ENCODE measurements at regions not wholly inside any gene's neighbourhood (a gene's known extent, or its start where the extent isn't known, plus 50 kb on each side); places are given as distances from the start of the nearest gene placed in this dataset.

DNA sequence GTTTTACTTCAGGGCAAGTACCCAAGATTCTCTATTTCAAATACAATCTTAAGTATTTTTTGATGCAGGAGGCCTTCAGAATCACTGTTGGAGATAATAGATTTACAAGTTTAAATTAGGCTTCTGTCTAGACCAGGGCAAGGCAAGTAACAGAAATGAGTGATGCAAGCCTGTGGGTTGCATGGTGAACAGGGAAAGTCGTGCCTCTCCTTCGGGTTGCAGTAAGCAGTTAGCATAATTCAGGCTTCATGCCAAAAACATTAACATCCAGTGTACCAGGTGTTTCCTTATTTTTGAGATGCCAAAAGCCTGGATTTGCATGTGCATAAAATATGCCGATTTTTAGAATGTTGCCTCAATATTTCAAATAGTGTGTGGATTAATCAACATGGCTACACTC is 369.0 kb downstream of the CAAP1 start:
- Histone ChIP-seq H3K9me2 (ENCODE audit: insufficient read depth) (no peaks in the 10 kb centered on the region), H3K4me2 (ENCODE audit: unreplicated experiment) (no peak overlapping the region), H3K27ac (no peak overlapping the region), H3K4me3 (no peak overlapping the region), H3K79me2 (ENCODE audit: insufficient read depth) (no peaks in the 10 kb centered on the region), H4K20me1 (ENCODE audit: insufficient read depth) (no peaks in the 10 kb centered on the region), H3K4me1 (ENCODE audit: insufficient read depth) (no peaks in the 10 kb centered on the region), H3F3A (ENCODE audit: insufficient read depth) (no peaks in the 10 kb centered on the region), H3K9ac (no peak overlapping the region), H3K36me3 (ENCODE audit: low read depth) (no peaks in the 10 kb centered on the region), H2AFZ (no peak overlapping the region), H3K9me3 (ENCODE audit: low read depth) (no peaks in the 10 kb centered on the region), H3K27me3 (replicated peaks; ENCODE audit: insufficient read depth) (no peaks in the 10 kb centered on the region)
- WGBS, 2 experiments (ENCODE audit: low coverage in 1 of 2, low lambda C conversion rate in 2 of 2, missing lambda C conversion rate in 2 of 2), result 4 to 5% methylated on average over 3 of the region's 3 CpGs
- TF ChIP-seq EZH2phosphoT487 (IDR thresholded peaks at IDR 0.05; ENCODE audit: insufficient read depth, low read depth) (no peak), EZH2 (IDR thresholded peaks at IDR 0.05; ENCODE audit: insufficient read depth, poor library complexity, severe bottlenecking) (no peak)
- no peak for DNase-seq
- in situ Hi-C loops (cut with MboI), result no loop called here

DNA sequence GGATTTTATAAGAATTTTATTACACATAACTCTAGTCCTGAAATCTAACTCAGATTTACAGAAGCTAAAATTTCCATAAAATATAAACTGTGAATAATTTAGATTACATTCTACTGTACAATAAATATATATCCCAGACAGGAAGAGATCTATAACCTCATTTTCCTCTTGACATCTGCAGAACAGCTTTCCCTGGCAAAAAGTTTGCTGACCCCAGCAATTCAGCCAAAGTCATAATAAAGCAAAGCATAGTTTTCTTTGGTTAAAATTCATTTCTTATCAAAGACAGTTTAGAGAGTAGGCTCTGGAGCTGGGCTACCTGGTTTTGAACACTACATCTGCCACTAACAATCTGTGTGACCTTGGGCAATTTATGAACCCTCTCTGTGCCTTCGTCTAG is 372.5 kb downstream of the CAAP1 start:
- Histone ChIP-seq H3F3A (ENCODE audit: insufficient read depth) (no peaks in the 10 kb centered on the region), H3K9me3 (ENCODE audit: low read depth) (no peaks in the 10 kb centered on the region), H3K4me3 (no peak overlapping the region), H3K9ac (no peak overlapping the region), H3K4me1 (ENCODE audit: insufficient read depth) (no peaks in the 10 kb centered on the region), H3K79me2 (ENCODE audit: insufficient read depth) (no peaks in the 10 kb centered on the region), H2AFZ (no peak overlapping the region), H3K4me2 (ENCODE audit: unreplicated experiment) (no peak overlapping the region), H3K36me3 (ENCODE audit: low read depth) (no peaks in the 10 kb centered on the region), H3K9me2 (ENCODE audit: insufficient read depth) (no peaks in the 10 kb centered on the region), H3K27me3 (replicated peaks; ENCODE audit: insufficient read depth) (no peaks in the 10 kb centered on the region), H3K27ac (no peak overlapping the region), H4K20me1 (ENCODE audit: insufficient read depth) (no peaks in the 10 kb centered on the region)
- in situ Hi-C loops (cut with MboI), result no loop called here
- no peak for DNase-seq
- WGBS, 2 experiments (ENCODE audit: low coverage in 1 of 2, low lambda C conversion rate in 2 of 2, missing lambda C conversion rate in 2 of 2), result 5 to 12% methylated on average over 1 of the region's 1 CpG
- TF ChIP-seq EZH2 (IDR thresholded peaks at IDR 0.05; ENCODE audit: insufficient read depth, poor library complexity, severe bottlenecking) (no peak), EZH2phosphoT487 (IDR thresholded peaks at IDR 0.05; ENCODE audit: insufficient read depth, low read depth) (no peak)

DNA sequence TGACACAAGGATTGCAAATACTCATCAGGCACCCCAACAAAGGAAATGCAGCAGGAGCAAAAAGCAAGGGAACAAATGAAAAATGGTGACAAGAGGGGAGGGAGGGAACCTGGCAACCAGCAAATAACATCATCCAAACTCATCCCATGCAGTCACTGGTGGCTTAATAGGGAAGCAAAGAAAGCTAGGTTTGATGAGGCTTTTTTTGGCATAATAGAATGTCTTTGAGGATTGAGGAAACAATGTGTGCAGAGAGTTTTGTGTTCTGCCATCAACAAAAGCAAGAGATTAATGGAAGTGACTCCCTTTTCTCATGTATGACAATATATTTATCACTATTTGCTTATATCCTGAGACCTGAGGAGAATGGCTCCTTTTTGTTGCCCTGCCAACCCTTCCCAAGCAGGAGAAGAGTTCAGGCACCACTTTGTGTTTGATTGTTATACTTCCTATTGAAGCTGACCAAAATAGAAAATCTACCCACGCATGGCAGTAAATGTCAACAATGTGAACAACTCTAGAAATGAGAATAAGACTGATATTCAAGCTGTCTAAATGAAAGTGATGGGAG is 375.7 kb downstream of the CAAP1 start:
- no peaks in the 10 kb centered on the region for H3F3A ChIP-seq (ENCODE audit: insufficient read depth)
- H4K20me1 ChIP-seq (ENCODE audit: insufficient read depth), result no peaks in the 10 kb centered on the region
- in situ Hi-C loops (cut with MboI), result no loop called here
- no peak overlapping the region for H3K27ac ChIP-seq
- no peaks in the 10 kb centered on the region for H3K9me2 ChIP-seq (ENCODE audit: insufficient read depth)
- no peak for TF ChIP-seq EZH2phosphoT487 (IDR thresholded peaks at IDR 0.05; ENCODE audit: insufficient read depth, low read depth)
- no peak for TF ChIP-seq EZH2 (IDR thresholded peaks at IDR 0.05; ENCODE audit: insufficient read depth, poor library complexity, severe bottlenecking)
- no peak overlapping the region for H3K4me3 ChIP-seq
- no peaks in the 10 kb centered on the region for H3K27me3 ChIP-seq (replicated peaks; ENCODE audit: insufficient read depth)
- H3K4me2 ChIP-seq (ENCODE audit: unreplicated experiment), result no peak overlapping the region
- H3K9me3 ChIP-seq (ENCODE audit: low read depth), result no peaks in the 10 kb centered on the region
- no peaks in the 10 kb centered on the region for H3K36me3 ChIP-seq (ENCODE audit: low read depth)
- WGBS, 2 experiments (ENCODE audit: low coverage in 1 of 2, low lambda C conversion rate in 2 of 2, missing lambda C conversion rate in 2 of 2), result 0 to 15% methylated on average over 1 of the region's 1 CpG
- no peak overlapping the region for H3K9ac ChIP-seq
- no peaks in the 10 kb centered on the region for H3K79me2 ChIP-seq (ENCODE audit: insufficient read depth)
- H2AFZ ChIP-seq, result no peak overlapping the region
- no peaks in the 10 kb centered on the region for H3K4me1 ChIP-seq (ENCODE audit: insufficient read depth)
- DNase-seq, result no peak

GRCh38 chr9:26513730-26514129 is 378.9 kb downstream of the CAAP1 start:
- no peaks in the 10 kb centered on the region for H3K9me3 ChIP-seq (ENCODE audit: low read depth)
- WGBS, 2 experiments (ENCODE audit: low coverage in 1 of 2, low lambda C conversion rate in 2 of 2, missing lambda C conversion rate in 2 of 2), result 1 to 5% methylated on average over 4 of the region's 4 CpGs
- no peak for DNase-seq

DNA sequence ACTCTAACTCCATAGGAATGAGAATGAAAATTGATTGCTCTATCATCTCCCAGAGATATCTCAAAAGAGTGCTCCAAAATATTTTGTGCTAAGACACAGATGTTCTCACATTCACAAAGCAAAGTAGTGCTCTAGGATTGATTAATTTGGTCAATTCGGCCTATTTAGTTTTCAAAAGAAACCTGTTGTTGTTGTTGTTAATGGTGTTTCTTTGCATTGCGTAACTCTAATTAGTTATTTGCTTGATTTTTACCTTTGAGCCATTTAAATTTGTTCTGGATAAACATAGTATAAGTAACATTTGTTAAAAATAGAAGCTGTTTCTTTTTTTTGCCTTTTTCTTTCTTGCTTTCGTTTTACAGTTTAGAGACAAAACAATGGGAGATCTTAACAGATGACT is 382.5 kb downstream of the CAAP1 start:
- in situ Hi-C loops (cut with MboI), result no loop called here
- Histone ChIP-seq H3K9me2 (ENCODE audit: insufficient read depth) (no peaks in the 10 kb centered on the region), H3K27me3 (replicated peaks; ENCODE audit: insufficient read depth) (no peaks in the 10 kb centered on the region), H3K9ac (no peak overlapping the region), H3K4me1 (ENCODE audit: insufficient read depth) (no peaks in the 10 kb centered on the region), H3K4me3 (no peak overlapping the region), H4K20me1 (ENCODE audit: insufficient read depth) (no peaks in the 10 kb centered on the region), H3F3A (ENCODE audit: insufficient read depth) (no peaks in the 10 kb centered on the region), H3K9me3 (ENCODE audit: low read depth) (no peaks in the 10 kb centered on the region), H3K79me2 (ENCODE audit: insufficient read depth) (no peaks in the 10 kb centered on the region), H3K36me3 (ENCODE audit: low read depth) (no peaks in the 10 kb centered on the region), H3K27ac (no peak overlapping the region), H2AFZ (no peak overlapping the region), H3K4me2 (ENCODE audit: unreplicated experiment) (no peak overlapping the region)
- no peak for TF ChIP-seq EZH2phosphoT487 (IDR thresholded peaks at IDR 0.05; ENCODE audit: insufficient read depth, low read depth)
- no peak for TF ChIP-seq EZH2 (IDR thresholded peaks at IDR 0.05; ENCODE audit: insufficient read depth, poor library complexity, severe bottlenecking)
- WGBS, 2 experiments (ENCODE audit: low coverage in 1 of 2, low lambda C conversion rate in 2 of 2, missing lambda C conversion rate in 2 of 2), result 22 to 28% methylated on average over 3 of the region's 3 CpGs
- no peak for DNase-seq

More at GRCh38 chr9:26513730-26514129, 378.9 kb downstream of the CAAP1 start:
- TF ChIP-seq EZH2phosphoT487 (IDR thresholded peaks at IDR 0.05; ENCODE audit: insufficient read depth, low read depth) (no peak), EZH2 (IDR thresholded peaks at IDR 0.05; ENCODE audit: insufficient read depth, poor library complexity, severe bottlenecking) (no peak)
- Histone ChIP-seq H2AFZ (no peak overlapping the region), H3K9me2 (ENCODE audit: insufficient read depth) (no peaks in the 10 kb centered on the region), H3K4me2 (ENCODE audit: unreplicated experiment) (no peak overlapping the region), H3K9ac (no peak overlapping the region), H3K4me1 (ENCODE audit: insufficient read depth) (no peaks in the 10 kb centered on the region), H3K27ac (no peak overlapping the region), H4K20me1 (ENCODE audit: insufficient read depth) (no peaks in the 10 kb centered on the region), H3K27me3 (replicated peaks; ENCODE audit: insufficient read depth) (no peaks in the 10 kb centered on the region), H3K4me3 (no peak overlapping the region), H3K36me3 (ENCODE audit: low read depth) (no peaks in the 10 kb centered on the region), H3K79me2 (ENCODE audit: insufficient read depth) (no peaks in the 10 kb centered on the region), H3F3A (ENCODE audit: insufficient read depth) (no peaks in the 10 kb centered on the region)
- in situ Hi-C loops (cut with MboI), result no loop called here
